ENCODE measurements at regions not wholly inside any gene's neighbourhood (a gene's known extent, or its start where the extent isn't known, plus 50 kb on each side); places are given as distances from the start of the nearest gene placed in this dataset.

DNA sequence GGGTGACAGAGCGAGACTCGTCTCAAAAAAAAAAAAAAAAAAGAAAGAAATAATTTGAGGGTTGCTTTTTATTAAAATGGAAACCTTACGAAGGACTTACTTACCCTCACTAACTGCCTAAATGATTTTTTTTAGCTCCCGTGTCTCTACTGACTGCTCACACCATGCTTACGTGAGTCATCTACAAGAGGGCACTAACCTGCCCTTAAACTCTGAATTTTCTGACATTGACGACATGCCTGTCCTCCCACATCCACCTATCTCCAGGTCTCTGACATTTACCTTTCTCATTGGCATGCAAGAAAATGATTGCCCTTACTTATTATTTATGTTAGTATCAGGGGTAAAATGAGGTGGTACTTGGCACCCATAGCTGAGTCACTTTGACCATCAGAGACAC, 1286.3 kb upstream of the AUTS2 start:
- no peak for DNase-seq (ENCODE audit: low spot score)

DNA sequence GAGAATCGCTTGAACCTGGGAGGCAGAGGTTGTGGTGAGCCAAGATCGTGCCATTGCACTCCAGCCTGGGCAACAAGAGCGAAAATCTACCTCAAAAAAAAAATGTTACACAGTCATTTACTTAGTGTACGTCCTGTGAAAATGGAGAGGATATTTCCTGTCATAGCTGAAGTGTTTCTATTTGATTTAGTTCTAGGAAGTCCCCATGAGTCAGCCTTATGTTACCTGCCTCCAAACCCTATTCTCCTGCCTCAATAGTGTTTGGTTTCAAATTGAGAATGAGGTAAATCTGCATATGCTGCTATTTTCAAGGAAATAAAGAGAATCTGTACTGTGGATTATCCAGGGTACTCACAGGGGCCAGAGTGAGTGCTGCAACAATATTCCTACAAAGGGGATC, 1284.5 kb upstream of the AUTS2 start:
- no peak for DNase-seq (ENCODE audit: low spot score)

DNA sequence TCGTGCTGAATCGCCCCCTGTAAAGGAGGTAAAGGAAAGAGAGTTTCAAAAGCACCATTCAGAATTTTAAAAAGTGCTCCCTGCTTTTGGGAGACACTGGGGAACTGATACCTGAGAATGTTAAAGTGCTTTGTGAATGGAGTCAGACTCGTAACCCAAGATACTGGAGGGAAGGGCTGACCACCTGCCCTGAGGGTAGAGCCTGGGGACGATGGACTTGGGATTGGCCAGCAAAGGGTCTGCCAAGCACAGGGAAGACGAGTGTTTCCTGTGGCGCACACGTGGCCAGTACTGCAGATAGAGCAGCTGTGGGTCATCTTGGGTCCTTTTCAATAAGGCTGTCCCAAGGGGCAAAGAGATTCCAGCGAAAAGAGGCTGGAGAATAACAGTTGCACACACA, 1284.1 kb upstream of the AUTS2 start:
- no peak for DNase-seq (ENCODE audit: low spot score)

DNA sequence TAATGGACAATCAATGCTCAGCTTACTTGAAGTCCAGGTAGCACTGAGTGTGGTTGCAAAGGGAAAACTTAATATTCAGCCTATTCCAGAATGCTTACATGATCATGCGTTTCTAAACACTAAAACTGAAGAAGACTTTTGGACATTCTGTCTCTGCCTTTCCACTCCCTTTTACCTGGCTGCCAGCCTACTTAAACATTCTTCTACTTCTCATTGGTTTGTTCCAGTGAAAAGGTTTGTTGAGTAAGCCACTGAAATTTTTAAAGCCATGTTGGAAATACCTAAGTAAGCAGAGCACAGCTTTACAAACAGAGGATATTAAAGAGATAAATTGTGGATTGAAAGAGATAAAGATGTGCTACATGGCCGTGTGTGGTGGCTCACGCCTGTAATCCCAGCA, 1280.8 kb upstream of the AUTS2 start:
- no peak for DNase-seq (ENCODE audit: low spot score)

DNA sequence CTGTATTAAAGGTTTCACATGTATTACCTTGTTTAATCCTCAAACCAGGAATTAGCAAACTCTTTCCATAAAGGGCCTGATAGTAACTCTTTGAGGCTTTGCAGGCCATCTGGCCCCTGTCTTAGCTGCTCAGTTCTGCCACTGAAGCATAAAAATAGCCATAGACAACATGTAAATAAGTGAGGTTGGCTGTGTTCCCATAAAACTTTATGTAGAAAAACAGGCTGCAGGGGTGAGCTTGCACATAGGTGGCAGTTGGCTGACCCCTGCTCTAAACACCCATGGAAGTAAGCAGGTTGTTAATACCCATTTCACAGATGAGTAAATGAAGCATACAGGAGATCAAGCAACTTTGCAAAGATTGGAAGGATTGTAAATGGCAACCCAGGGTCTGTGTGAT, 1279.2 kb upstream of the AUTS2 start:
- DNase-seq (ENCODE audit: low spot score) = no peak

DNA sequence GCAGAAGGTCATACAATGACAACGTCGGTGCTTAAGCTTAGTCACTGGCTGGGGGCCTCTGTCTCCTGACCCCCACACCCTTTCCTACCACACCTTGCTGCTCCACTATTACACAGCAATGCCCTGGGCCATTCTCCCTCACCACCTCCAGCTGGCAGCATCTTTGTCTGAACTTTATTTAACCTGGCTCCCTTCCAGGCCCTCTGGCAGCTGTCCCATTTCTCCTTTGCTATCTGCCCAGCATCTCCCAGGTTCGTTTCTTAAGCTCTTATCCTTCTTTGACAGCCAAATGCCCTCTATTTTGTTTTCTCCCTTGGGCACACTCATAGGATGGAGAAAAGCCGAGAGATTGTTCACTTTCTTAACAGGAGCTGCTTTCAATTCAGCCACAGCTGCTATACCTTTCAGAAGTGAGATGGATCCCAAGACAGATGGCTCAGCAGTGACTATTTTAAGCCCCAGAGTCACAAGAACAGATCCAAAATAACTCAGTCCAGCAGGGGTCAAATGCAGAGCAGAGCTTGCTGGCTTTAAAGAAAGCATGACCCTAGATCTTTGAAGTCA, 1277.1 kb upstream of the AUTS2 start:
- DNase-seq (ENCODE audit: low spot score) = no peak

- no peak for DNase-seq (ENCODE audit: low spot score)
Observed at GRCh38 chr7:68321776-68322496, 1276.3 kb upstream of the AUTS2 start.

- DNase-seq (ENCODE audit: low spot score) = no peak
Observed at GRCh38 chr7:68324621-68325020, 1273.7 kb upstream of the AUTS2 start.

DNA sequence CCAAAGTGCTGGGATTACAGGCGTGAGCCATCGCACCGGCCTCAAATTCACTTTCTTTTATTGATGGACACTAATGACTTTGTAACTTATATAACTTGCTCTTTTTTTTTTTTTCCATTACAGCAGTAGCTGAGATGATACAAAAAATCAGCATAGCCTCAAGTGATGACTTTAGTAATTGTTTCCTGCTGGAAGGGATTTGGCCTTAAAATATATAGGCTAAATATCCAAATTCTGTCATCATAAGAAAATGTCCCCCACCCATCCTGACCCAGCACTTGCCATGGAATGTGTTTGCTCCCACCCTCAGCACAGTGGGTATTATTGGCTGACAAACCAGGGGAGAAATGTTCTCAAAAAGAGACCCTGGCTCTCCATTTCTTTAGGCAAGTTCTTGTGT, 1264.1 kb upstream of the AUTS2 start:
- no peak for DNase-seq (ENCODE audit: low spot score)

GRCh38 chr7:68334636-68335272, 1263.5 kb upstream of the AUTS2 start:
- DNase-seq (ENCODE audit: low spot score) = no peak

GRCh38 chr7:68336594-68336993, 1261.7 kb upstream of the AUTS2 start:
- DNase-seq (ENCODE audit: low spot score) = no peak

DNA sequence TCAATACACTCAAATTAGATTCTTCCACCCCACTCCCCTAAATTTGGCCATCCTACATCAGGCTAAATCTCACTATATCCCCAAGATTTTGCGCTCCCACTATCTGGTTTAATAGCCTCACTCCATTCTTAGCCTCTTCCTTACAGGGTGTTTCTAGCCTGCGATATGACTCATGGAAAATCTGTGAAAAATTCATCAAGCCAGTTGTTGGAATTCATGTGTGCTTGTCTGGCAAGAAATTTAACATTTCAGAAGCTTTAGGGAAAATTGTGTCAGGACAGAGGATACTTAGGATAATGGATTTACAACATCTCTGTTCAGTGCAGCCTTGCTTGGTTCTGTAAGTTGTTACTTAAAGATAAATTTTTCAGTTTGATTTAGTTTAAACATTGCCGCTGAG, 1249.9 kb upstream of the AUTS2 start:
- no peak for DNase-seq (ENCODE audit: low spot score)

DNA sequence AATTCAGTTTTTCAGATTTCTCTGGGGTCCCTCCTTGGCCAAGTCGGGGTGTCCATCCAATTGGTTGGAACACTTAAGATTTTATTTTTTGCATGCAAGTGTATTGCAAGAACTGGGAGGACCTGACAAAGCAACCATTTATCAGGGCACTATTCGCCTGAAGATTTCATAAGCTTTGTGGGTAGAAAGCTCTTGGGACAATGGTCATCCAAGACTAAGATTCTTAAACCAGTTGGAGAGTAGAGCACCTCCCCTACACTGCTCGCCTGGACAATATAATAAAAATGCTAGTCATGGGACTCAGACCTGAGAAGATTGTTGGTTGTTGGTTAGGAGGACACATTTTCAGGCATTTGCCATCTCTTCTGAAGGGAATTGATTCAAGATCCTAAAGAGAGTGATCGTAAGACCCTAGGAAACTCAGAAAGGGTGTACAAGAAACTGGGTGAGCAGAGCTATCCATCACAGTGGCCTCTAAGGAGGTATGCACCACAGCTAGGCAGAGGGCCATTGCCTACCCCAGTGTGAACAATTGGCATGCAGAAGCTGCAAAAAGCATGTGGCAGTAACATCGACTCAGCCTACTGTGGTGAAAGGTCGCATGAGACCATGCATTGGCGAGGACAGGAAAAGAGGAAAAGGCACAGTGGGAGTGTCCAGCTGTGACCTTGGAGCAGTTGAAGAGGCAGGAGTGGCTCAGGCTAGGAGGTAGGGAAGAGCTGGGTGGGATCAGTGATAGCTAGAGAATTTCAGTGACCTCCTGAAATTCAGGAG, 1235.3 kb upstream of the AUTS2 start:
- no peak for DNase-seq (ENCODE audit: low spot score)

GRCh38 chr7:68364886-68365625, 1233.2 kb upstream of the AUTS2 start:
- no peak for DNase-seq (ENCODE audit: low spot score)

GRCh38 chr7:68371985-68372384, 1226.3 kb upstream of the AUTS2 start:
- DNase-seq (ENCODE audit: low spot score) = no peak

- no peak for DNase-seq (ENCODE audit: low spot score)
Observed at GRCh38 chr7:68376131-68376661, 1222.1 kb upstream of the AUTS2 start.

- DNase-seq (ENCODE audit: low spot score) = no peak
Observed at GRCh38 chr7:68381731-68382130, 1216.5 kb upstream of the AUTS2 start.

DNA sequence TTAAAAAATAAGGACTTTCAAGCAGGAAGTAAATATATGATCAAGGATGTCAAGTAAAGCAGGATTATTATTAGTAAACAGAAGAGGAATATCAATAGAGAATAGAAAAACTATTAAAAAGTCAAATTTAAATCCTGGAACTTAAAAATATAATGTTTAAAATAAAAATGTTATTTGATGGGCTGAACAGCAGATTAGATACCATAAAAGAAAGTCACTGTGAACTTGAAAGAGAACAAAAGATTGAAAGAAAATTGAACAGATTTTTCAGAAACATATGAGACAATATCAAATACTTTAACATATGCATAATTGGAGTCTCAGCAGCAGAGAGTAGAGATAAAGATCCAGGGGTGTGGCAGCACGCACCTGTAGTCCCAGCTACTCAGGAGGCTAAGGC, 1213.7 kb upstream of the AUTS2 start:
- DNase-seq (ENCODE audit: low spot score) = no peak

DNA sequence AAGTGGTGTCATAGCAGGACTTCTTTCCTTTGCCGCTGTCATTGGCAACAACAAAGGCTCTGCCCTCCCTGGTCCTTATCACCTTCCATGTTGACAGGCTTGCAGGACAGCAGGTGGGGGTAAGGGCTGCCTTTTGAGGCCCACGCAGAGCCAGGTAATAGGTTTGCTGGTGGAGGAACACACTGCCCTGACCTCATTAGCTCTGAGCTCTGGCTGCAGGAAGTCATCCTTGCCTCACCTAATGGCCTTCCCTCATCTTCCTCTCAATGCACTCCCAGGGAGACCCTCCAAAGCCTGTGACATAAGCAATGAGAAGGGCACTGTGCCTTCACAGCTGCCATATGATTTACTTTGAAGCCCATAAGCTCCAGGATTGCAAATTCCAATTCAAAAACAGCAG, 1205.2 kb upstream of the AUTS2 start:
- DNase-seq (ENCODE audit: low spot score) = no peak

DNA sequence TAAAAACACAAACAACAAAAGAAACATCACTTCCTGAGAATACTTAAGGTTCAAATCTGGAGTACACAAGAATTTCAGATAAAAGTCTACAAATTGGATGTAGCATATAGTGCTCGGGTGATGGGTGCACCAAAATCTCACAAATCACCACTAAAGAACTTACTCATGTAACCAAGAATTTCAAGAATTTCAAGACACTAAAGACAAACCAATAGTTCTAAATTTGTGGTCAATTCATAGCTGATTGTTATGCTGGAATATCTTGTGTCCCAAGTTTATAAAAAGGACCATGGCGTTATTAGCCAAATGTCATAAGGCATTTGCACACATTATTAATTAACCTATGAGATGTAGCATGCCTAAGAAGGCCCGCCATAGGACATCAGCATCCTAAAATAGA, 1204.1 kb upstream of the AUTS2 start:
- no peak for DNase-seq (ENCODE audit: low spot score)

DNA sequence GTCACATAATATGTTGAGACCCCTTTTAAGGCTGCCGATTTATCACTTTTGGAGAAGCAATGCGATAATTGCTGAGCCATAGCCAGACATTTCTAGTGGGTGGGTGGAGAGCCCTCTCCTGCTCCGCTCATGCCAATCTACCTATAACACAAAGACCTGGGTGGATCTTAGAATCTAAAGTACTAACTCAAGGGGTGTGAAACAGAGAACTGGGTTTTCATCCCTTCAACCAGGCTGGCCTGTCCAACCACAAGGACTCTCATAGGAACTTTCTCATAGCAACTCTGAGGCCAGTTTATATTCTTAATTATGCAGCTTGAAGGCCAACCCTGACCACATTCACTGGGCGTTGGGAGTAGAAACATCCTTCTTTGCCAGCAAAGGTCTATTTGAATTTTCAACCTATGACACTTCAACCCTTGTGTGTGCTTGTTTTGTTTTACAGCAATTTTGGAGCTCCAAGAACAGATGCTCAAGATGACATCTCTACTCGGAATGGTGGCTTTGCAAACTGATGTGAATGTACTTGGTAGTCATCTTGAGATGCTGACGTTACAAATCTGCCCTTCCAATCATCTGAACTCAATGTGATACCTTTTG, 1198.2 kb upstream of the AUTS2 start:
- no peak for DNase-seq (ENCODE audit: low spot score)

GRCh38 chr7:68400783-68401182, 1197.5 kb upstream of the AUTS2 start:
- DNase-seq (ENCODE audit: low spot score) = no peak

Data from germinal center (tissue), 1 donor.